Left ventricle myocardium inferior (tissue), 1 donor: ENCODE measurements at regions not wholly inside any gene's neighbourhood (a gene's known extent, or its start where the extent isn't known, plus 50 kb on each side); places are given as distances from the start of the nearest gene placed in this dataset.

Experiments used
- DNase-seq: peaks from one replicate; pipeline ENCODE4 v3.0.0-alpha.2; 2020
- H3K27ac ChIP-seq: fragments of 200-600 bp; replicated peaks from 2 replicates; pipeline ENCODE4 v1.8.0; 2021
- H3K27me3 ChIP-seq: fragments of 200-600 bp; 2 replicates; pipeline ENCODE4 v1.8.0; 2021; ENCODE audit warnings: low read depth
- H3K36me3 ChIP-seq: fragments of 200-600 bp; 2 replicates; pipeline ENCODE4 v1.8.0; 2021
- H3K4me1 ChIP-seq: fragments of 200-600 bp; 2 replicates; pipeline ENCODE4 v1.8.0; 2021
- H3K4me3 ChIP-seq: fragments of 200-600 bp; 2 replicates; pipeline ENCODE4 v1.8.0; 2021; ENCODE audit warnings: mild to moderate bottlenecking, moderate library complexity
- H3K9me3 ChIP-seq: fragments of 200-600 bp; replicated peaks from 2 replicates; pipeline ENCODE4 v1.8.0; 2021
- CTCF ChIP-seq: fragments of 200-600 bp; IDR thresholded peaks from 2 replicates; pipeline ENCODE4 v1.8.0; 2021; ENCODE audit warnings: antibody characterized with exemption, mild to moderate bottlenecking, borderline replicate concordance
- intact Hi-C: fragments of 100-400 bp; cut with micrococcal nuclease; formaldehyde crosslinking; loops from one replicate; pipeline ENCODE4 v1.11.0; 2022
- donor health status: DM: no; HTN: yes; CAD: no; lungs with severe emphysema.

- no peaks in the 10 kb centered on the region for H3K4me1 ChIP-seq
- TF ChIP-seq CTCF: no peak
- no peaks in the 10 kb centered on the region for H3K36me3 ChIP-seq
- no peak overlapping the region for H3K4me3 ChIP-seq
- no peaks in the 10 kb centered on the region for H3K9me3 ChIP-seq
- no peak for DNase-seq
- intact Hi-C loops: no loop called here
- no peak overlapping the region for H3K27ac ChIP-seq
- peaks cover 4% of the 10 kb centered on the region for H3K27me3 ChIP-seq
Measured at GRCh38 chr12:115430636-115431035, 746.7 kb upstream of the TBX3 start.

GRCh38 chr12:115426732-115427131 is 742.8 kb upstream of the TBX3 start:
- H3K4me3 ChIP-seq: no peak overlapping the region
- no peak for TF ChIP-seq CTCF
- no peaks in the 10 kb centered on the region for H3K9me3 ChIP-seq
- H3K27ac ChIP-seq: no peak overlapping the region
- DNase-seq: no peak
- H3K36me3 ChIP-seq: no peaks in the 10 kb centered on the region
- H3K27me3 ChIP-seq: peaks cover 12% of the 10 kb centered on the region
- intact Hi-C loops: no loop called here
- H3K4me1 ChIP-seq: no peaks in the 10 kb centered on the region

GRCh38 chr12:115424003-115424402 is 740.0 kb upstream of the TBX3 start:
- H3K27ac ChIP-seq: no peak overlapping the region
- intact Hi-C loops: no loop called here
- H3K4me3 ChIP-seq: no peak overlapping the region
- peaks cover 12% of the 10 kb centered on the region for H3K27me3 ChIP-seq
- TF ChIP-seq CTCF: no peak
- no peak for DNase-seq
- no peaks in the 10 kb centered on the region for H3K4me1 ChIP-seq
- no peaks in the 10 kb centered on the region for H3K9me3 ChIP-seq
- no peaks in the 10 kb centered on the region for H3K36me3 ChIP-seq

- DNase-seq: no peak
- Histone ChIP-seq H3K27ac (no peak overlapping the region), H3K4me1 (no peaks in the 10 kb centered on the region), H3K27me3 (peaks cover 12% of the 10 kb centered on the region), H3K9me3 (no peaks in the 10 kb centered on the region), H3K4me3 (no peak overlapping the region), H3K36me3 (no peaks in the 10 kb centered on the region)
- intact Hi-C loops: no loop called here
- TF ChIP-seq CTCF: no peak
Measured at GRCh38 chr12:115423546-115423987, 739.6 kb upstream of the TBX3 start.

- DNase-seq: no peak
- intact Hi-C loops: no loop called here
- no peak for TF ChIP-seq CTCF
Measured at GRCh38 chr12:115422845-115423545, 739.0 kb upstream of the TBX3 start.

More at GRCh38 chr12:115422845-115423545, 739.0 kb upstream of the TBX3 start:
- Histone ChIP-seq H3K27ac (no peak overlapping the region), H3K4me1 (no peaks in the 10 kb centered on the region), H3K27me3 (peaks cover 12% of the 10 kb centered on the region), H3K36me3 (no peaks in the 10 kb centered on the region), H3K4me3 (no peak overlapping the region), H3K9me3 (no peaks in the 10 kb centered on the region)
